Panc1 (cell line): ENCODE measurements at regions not wholly inside any gene's neighbourhood (a gene's known extent, or its start where the extent isn't known, plus 50 kb on each side); places are given as distances from the start of the nearest gene placed in this dataset.

Experiments used
- ATAC-seq: fragments of 200-7000 bp; cut with Tn5 transposase; 2 replicates; pipeline ENCODE4 v1.9.1; 2020; ENCODE audit warnings: mild to moderate bottlenecking, moderate library complexity
- BruUV-seq: library from RNA; stranded (reverse); fragments of 400-500 nt; replicated peaks from 2 replicates; lab custom pipeline; 2021; lab: Mats Ljungman, UMichigan
- CTCF ChIA-PET: fragments of 300-600 bp; sonication (Branson Sonifier 250); formaldehyde crosslinking; loops from one replicate; lab custom pipeline; 2022; ENCODE audit warnings: antibody characterized with exemption; lab: Charles Lee
- POLR2A ChIA-PET: fragments of 300-600 bp; sonication (Branson Sonifier 250); formaldehyde crosslinking; loops from one replicate; lab custom pipeline; 2022; ENCODE audit warnings: antibody characterized with exemption; lab: Charles Lee
- DNase-seq: peaks from one replicate; pipeline ENCODE4 v3.0.0-alpha.2; 2010; ENCODE audit warnings: low read depth, low spot score
- H3K27ac ChIP-seq: 2 replicates; pipeline ENCODE4 v1.5.1; 2011; ENCODE audit warnings: mild to moderate bottlenecking, low read length, inconsistent platforms
- H3K27me3 ChIP-seq: fragments of 200-500 bp; sonication (Bioruptor generic); 2 replicates; pipeline ENCODE4 v1.6.0; 2014; ENCODE audit warnings: low read length, inconsistent platforms; ENCODE audit not compliant: control insufficient read depth, insufficient read depth
- H3K36me3 ChIP-seq: fragments of 200-500 bp; sonication (Bioruptor generic); 2 replicates; pipeline ENCODE4 v1.5.1; 2014; ENCODE audit warnings: inconsistent platforms, mild to moderate bottlenecking, low read length, moderate library complexity; ENCODE audit not compliant: control insufficient read depth, insufficient read depth
- H3K4me1 ChIP-seq: 2 replicates; pipeline ENCODE4 v1.5.1; 2011; ENCODE audit warnings: inconsistent platforms, mild to moderate bottlenecking, low read length, moderate library complexity; ENCODE audit not compliant: control insufficient read depth, insufficient read depth
- H3K4me3 ChIP-seq, 2 experiments: 2 replicates each; pipeline ENCODE4 v1.5.1; 2011 to 2012; ENCODE audit warnings: low read depth in 2 of 2, low read length in 2 of 2, mild to moderate bottlenecking in 2 of 2, inconsistent platforms in 1 of 2, moderate library complexity in 1 of 2
- H3K9me3 ChIP-seq: fragments of 200-500 bp; sonication (Bioruptor generic); 2 replicates; pipeline ENCODE4 v1.5.1; 2014; ENCODE audit warnings: low read depth, mild to moderate bottlenecking, inconsistent platforms, low read length, moderate library complexity; ENCODE audit not compliant: control insufficient read depth, insufficient read depth
- CTCF ChIP-seq: fragments of 450-650 bp; IDR thresholded peaks from 2 replicates; pipeline ENCODE4 v1.5.1; 2017; ENCODE audit warnings: mild to moderate bottlenecking
- POLR2AphosphoS5 ChIP-seq: IDR thresholded peaks from 2 replicates; pipeline ENCODE4 v1.6.1; 2012; ENCODE audit warnings: mild to moderate bottlenecking, low read depth, low read length, moderate library complexity
- REST ChIP-seq, 2 experiments: IDR thresholded peaks; 2 replicates each; pipeline ENCODE4 v1.6.1; 2011 to 2012; ENCODE audit warnings: low read depth in 2 of 2, control low read depth in 1 of 2, low read length in 1 of 2, mild to moderate bottlenecking in 1 of 2, moderate library complexity in 1 of 2; ENCODE audit not compliant: insufficient read depth in 1 of 2
- SIN3A ChIP-seq: IDR thresholded peaks from 2 replicates; pipeline ENCODE4 v1.6.1; 2012; ENCODE audit warnings: low read depth, mild to moderate bottlenecking, low read length, moderate library complexity, borderline replicate concordance; ENCODE audit not compliant: insufficient read depth
- TCF7L2 ChIP-seq: IDR thresholded peaks from 2 replicates; pipeline ENCODE4 v1.6.1; 2011; ENCODE audit warnings: mild to moderate bottlenecking, low read depth, low read length, inconsistent platforms
- in situ Hi-C: cut with HindIII; loops from 2 replicates; pipeline ENCODE4 v1.10.0; 2016; ENCODE audit warnings: low sequenced_read_pairs, low pct_unique_long_range_greater_than_20kb
- intact Hi-C: fragments of 100-400 bp; cut with micrococcal nuclease; formaldehyde crosslinking; loops from one replicate; pipeline ENCODE4 v1.10.0; 2022; ENCODE audit not compliant: unreplicated experiment

- BruUV-seq = no TSS peak
- ChIA-PET CTCF (no interaction called here), POLR2A (no interaction called here)
- no peaks in the 10 kb centered on the region for H3K27me3 ChIP-seq
- intact Hi-C loops (no loop called here), in situ Hi-C loops (no loop called here)
- no peak for DNase-seq
- H3K4me3 ChIP-seq = no peak overlapping the region
- ATAC-seq = no peak
- H3K4me1 ChIP-seq = no peaks in the 10 kb centered on the region
- no peaks in the 10 kb centered on the region for H3K36me3 ChIP-seq
- H3K27ac ChIP-seq = no peak overlapping the region
- peaks cover 13% of the 10 kb centered on the region for H3K9me3 ChIP-seq
- TF ChIP-seq TCF7L2 = no peak
- TF ChIP-seq CTCF = no peak
- no peak for TF ChIP-seq REST (IDR thresholded peaks at IDR 0.05; ENCODE audit: insufficient read depth in 1 of 2, low read depth in 2 of 2, low read length in 1 of 2)
- TF ChIP-seq SIN3A = no peak
- TF ChIP-seq POLR2AphosphoS5 = no peak
Measured at GRCh38 chr3:178277605-178278004, 258.6 kb upstream of the KCNMB2 start.

- DNase-seq (no peak), ATAC-seq (no peak)
- no TSS peak for BruUV-seq
- H3K9me3 ChIP-seq = peaks cover 10% of the 10 kb centered on the region
- no peak overlapping the region for H3K27ac ChIP-seq
- H3K27me3 ChIP-seq = no peaks in the 10 kb centered on the region
- ChIA-PET CTCF (no interaction called here), POLR2A (no interaction called here)
- no peak for TF ChIP-seq SIN3A
- TF ChIP-seq POLR2AphosphoS5 = no peak
- TF ChIP-seq REST (IDR thresholded peaks at IDR 0.05; ENCODE audit: insufficient read depth in 1 of 2, low read depth in 2 of 2, low read length in 1 of 2) = no peak
- no peak for TF ChIP-seq TCF7L2
- no peak for TF ChIP-seq CTCF
- no peaks in the 10 kb centered on the region for H3K4me1 ChIP-seq
- in situ Hi-C loops = no loop called here
- H3K4me3 ChIP-seq = no peak overlapping the region
- intact Hi-C loops = no loop called here
- H3K36me3 ChIP-seq = no peaks in the 10 kb centered on the region
Measured at GRCh38 chr3:178283561-178283960, 252.7 kb upstream of the KCNMB2 start.
